ENCODE measurements at regions not wholly inside any gene's neighbourhood (a gene's known extent, or its start where the extent isn't known, plus 50 kb on each side); places are given as distances from the start of the nearest gene placed in this dataset.

DNA sequence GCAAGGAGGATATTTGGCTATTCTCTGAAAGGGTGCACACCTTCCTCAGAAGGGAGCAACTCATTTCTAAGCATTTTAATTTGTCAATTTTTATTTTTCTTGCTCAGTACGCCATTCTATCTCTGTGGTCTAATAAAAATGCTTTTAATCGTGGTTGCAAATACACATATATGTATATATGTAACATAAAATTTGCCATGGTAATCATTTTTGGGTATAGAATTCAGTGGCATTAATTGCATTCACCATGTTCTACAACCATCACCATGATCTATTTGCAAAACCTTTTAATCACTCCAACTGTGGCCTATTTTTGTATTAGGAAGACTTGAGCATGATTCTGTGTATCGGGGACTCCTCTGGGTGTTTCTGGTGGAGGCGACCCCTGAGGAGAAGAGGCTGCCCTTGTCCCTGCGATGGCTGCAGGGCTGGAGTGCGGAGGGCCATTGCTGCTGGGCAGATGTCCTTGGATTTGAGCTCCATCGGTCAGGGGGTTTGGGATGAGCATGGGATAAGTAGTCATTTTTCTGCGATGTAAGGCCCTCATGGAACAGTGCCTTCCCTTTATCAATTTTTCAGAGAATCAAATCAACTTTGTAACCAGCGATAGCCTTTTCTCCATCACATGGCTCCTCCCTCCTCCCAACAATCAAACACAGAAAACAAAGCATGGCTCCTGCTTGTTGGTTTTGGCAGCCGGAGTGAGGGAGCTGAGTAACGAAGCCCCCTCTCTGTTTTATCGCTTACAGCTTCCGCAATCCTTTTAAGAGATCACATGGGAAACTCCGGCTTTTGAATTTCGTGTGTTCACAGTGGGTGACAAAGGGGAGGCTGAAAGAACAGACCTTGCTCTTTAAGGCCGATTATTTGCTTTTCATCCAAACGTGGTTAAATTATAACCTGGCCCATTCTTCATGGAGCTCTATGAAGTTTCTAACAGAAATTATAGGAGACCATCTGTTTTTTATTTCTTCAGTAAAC lies 187.3 kb downstream of the TENT4A start:
- Histone ChIP-seq H4K20me1 (ENCODE audit: low read depth, low read length) (no peaks in the 10 kb centered on the region), H3K79me2 (ENCODE audit: insufficient read depth, low read length) (no peaks in the 10 kb centered on the region), H3K9me2 (replicated peaks; ENCODE audit: insufficient read depth, low read length) (no peaks in the 10 kb centered on the region; the same call in 1 of the 2 replicates), H3K36me3 (ENCODE audit: low read length) (no peaks in the 10 kb centered on the region), H3K9ac (ENCODE audit: low read length) (no peak overlapping the region), H2AFZ (ENCODE audit: low read depth, low read length, severe bottlenecking) (no peak overlapping the region), H3F3A (ENCODE audit: insufficient read depth) (no peaks in the 10 kb centered on the region), H3K9me3 (ENCODE audit: insufficient read depth, low read length) (no peaks in the 10 kb centered on the region), H3K27ac (ENCODE audit: low read depth, low read length) (no peak overlapping the region), H3K4me2 (ENCODE audit: low read depth, low read length, poor library complexity, severe bottlenecking) (no peak overlapping the region), H3K27me3 (ENCODE audit: low read length) (no peaks in the 10 kb centered on the region), H3K4me3 (ENCODE audit: insufficient read depth, low read length, poor library complexity, severe bottlenecking) (no peak overlapping the region)
- TF ChIP-seq, protein P1, sequence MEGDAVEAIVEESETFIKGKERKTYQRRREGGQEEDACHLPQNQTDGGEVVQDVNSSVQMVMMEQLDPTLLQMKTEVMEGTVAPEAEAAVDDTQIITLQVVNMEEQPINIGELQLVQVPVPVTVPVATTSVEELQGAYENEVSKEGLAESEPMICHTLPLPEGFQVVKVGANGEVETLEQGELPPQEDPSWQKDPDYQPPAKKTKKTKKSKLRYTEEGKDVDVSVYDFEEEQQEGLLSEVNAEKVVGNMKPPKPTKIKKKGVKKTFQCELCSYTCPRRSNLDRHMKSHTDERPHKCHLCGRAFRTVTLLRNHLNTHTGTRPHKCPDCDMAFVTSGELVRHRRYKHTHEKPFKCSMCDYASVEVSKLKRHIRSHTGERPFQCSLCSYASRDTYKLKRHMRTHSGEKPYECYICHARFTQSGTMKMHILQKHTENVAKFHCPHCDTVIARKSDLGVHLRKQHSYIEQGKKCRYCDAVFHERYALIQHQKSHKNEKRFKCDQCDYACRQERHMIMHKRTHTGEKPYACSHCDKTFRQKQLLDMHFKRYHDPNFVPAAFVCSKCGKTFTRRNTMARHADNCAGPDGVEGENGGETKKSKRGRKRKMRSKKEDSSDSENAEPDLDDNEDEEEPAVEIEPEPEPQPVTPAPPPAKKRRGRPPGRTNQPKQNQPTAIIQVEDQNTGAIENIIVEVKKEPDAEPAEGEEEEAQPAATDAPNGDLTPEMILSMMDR (IDR thresholded peaks at IDR 0.05; ENCODE audit: insufficient read depth, low read length, poor library complexity, severe bottlenecking), result no peak
- TF ChIP-seq EZH2phosphoT487 (conservative IDR thresholded peaks at IDR 0.05; ENCODE audit: low read length), result no peak

DNA sequence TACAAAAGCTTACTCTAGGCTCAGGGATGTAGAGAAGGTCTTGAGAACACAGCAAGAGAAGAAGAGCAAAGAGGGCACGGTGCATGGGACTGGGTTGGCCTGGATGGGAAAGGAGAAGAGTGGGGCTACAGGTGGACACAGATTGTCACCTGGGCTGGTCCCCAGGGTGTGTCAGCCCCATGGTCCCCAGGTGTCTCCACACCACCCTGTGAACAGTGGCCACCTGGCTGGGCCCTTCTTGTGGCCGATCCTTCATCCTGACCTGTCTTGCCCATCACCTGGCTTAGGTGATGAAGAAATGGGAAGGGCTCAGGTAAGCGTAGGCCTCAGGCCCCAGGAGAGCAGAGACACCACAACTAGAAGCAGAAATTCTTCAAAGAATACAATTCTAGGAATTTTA lies 188.9 kb downstream of the TENT4A start:
- Histone ChIP-seq H3K79me2 (ENCODE audit: insufficient read depth, low read length) (no peaks in the 10 kb centered on the region), H3K9me2 (replicated peaks; ENCODE audit: insufficient read depth, low read length) (no peaks in the 10 kb centered on the region; the same call in none of the 2 replicates), H3K4me2 (ENCODE audit: low read depth, low read length, poor library complexity, severe bottlenecking) (no peak overlapping the region), H3K27me3 (ENCODE audit: low read length) (no peaks in the 10 kb centered on the region), H4K20me1 (ENCODE audit: low read depth, low read length) (no peaks in the 10 kb centered on the region), H3F3A (ENCODE audit: insufficient read depth) (no peaks in the 10 kb centered on the region), H2AFZ (ENCODE audit: low read depth, low read length, severe bottlenecking) (no peak overlapping the region), H3K36me3 (ENCODE audit: low read length) (no peaks in the 10 kb centered on the region), H3K27ac (ENCODE audit: low read depth, low read length) (no peak overlapping the region), H3K4me3 (ENCODE audit: insufficient read depth, low read length, poor library complexity, severe bottlenecking) (no peak overlapping the region), H3K9me3 (ENCODE audit: insufficient read depth, low read length) (no peaks in the 10 kb centered on the region), H3K9ac (ENCODE audit: low read length) (no peak overlapping the region)
- TF ChIP-seq, protein P1 (IDR thresholded peaks at IDR 0.05; ENCODE audit: insufficient read depth, low read length, poor library complexity, severe bottlenecking), result no peak
- TF ChIP-seq EZH2phosphoT487 (conservative IDR thresholded peaks at IDR 0.05; ENCODE audit: low read length), result no peak

DNA sequence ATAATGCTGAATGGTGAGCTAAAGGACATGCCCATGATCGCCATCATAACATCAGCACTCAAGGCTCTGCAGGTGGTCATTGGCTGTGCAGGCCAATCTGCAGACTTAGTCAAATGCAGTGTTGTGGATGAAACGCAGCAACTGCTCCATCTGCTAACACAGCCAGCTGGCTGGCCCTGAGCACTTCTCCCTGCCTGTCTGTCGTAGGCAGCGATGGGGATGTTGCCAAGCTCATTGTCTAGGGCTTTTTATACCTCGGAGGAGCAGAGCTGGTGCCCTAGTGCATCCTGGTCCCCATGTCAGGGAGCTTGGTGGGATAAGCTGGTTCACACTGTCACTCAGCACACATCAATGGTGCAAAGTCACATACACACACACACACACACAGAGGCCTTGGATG lies 189.4 kb downstream of the TENT4A start:
- Histone ChIP-seq H3K36me3 (ENCODE audit: low read length) (no peaks in the 10 kb centered on the region), H3F3A (ENCODE audit: insufficient read depth) (no peaks in the 10 kb centered on the region), H3K4me2 (ENCODE audit: low read depth, low read length, poor library complexity, severe bottlenecking) (no peak overlapping the region), H4K20me1 (ENCODE audit: low read depth, low read length) (no peaks in the 10 kb centered on the region), H3K4me3 (ENCODE audit: insufficient read depth, low read length, poor library complexity, severe bottlenecking) (no peak overlapping the region), H3K79me2 (ENCODE audit: insufficient read depth, low read length) (no peaks in the 10 kb centered on the region), H2AFZ (ENCODE audit: low read depth, low read length, severe bottlenecking) (no peak overlapping the region), H3K9ac (ENCODE audit: low read length) (no peak overlapping the region), H3K9me3 (ENCODE audit: insufficient read depth, low read length) (no peaks in the 10 kb centered on the region), H3K27ac (ENCODE audit: low read depth, low read length) (no peak overlapping the region), H3K9me2 (replicated peaks; ENCODE audit: insufficient read depth, low read length) (no peaks in the 10 kb centered on the region; the same call in none of the 2 replicates), H3K27me3 (ENCODE audit: low read length) (no peaks in the 10 kb centered on the region)
- TF ChIP-seq, protein P1 (IDR thresholded peaks at IDR 0.05; ENCODE audit: insufficient read depth, low read length, poor library complexity, severe bottlenecking), result no peak
- no peak for TF ChIP-seq EZH2phosphoT487 (conservative IDR thresholded peaks at IDR 0.05; ENCODE audit: low read length)

All from SU-DHL-6 (cell line).